ENCODE measurements at regions not wholly inside any gene's neighbourhood (a gene's known extent, or its start where the extent isn't known, plus 50 kb on each side); places are given as distances from the start of the nearest gene placed in this dataset.

DNA sequence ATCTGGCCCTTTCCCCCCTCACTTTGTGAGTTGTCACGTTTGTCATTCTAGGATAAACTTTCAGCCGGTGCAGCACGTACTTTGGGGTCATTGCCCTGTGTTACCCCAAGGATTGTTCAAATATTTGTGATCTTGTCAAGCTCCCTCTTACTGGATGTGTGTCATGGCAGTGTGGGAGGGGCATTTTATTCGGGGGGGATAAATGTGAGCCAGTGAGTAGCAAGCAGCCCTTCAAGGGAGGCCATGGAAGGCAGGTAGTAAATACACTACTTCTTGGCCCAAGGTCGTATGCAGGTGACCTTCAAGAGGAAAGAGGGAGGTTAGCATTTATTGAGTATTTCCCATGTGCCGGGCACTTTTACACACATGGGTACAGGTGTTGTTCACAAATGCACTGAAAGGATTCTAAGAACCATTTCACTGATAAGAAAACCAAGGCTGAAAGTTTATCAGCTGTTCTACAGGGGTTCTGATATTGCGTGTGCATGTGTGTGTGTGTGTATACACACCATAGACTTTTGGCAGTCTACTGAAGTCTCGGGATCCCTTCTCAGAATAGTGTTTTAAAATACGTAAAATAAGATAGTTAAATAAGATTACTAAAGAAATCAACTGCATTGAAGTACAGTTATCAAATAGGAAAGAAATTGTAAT is 410.3 kb upstream of the TBX3 start:
- TF ChIP-seq, protein P1, sequence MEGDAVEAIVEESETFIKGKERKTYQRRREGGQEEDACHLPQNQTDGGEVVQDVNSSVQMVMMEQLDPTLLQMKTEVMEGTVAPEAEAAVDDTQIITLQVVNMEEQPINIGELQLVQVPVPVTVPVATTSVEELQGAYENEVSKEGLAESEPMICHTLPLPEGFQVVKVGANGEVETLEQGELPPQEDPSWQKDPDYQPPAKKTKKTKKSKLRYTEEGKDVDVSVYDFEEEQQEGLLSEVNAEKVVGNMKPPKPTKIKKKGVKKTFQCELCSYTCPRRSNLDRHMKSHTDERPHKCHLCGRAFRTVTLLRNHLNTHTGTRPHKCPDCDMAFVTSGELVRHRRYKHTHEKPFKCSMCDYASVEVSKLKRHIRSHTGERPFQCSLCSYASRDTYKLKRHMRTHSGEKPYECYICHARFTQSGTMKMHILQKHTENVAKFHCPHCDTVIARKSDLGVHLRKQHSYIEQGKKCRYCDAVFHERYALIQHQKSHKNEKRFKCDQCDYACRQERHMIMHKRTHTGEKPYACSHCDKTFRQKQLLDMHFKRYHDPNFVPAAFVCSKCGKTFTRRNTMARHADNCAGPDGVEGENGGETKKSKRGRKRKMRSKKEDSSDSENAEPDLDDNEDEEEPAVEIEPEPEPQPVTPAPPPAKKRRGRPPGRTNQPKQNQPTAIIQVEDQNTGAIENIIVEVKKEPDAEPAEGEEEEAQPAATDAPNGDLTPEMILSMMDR (IDR thresholded peaks at IDR 0.05 in 2 of 3, conservative IDR thresholded peaks at IDR 0.05 in 1 of 3; ENCODE audit: borderline replicate concordance in 1 of 3, insufficient read depth in 1 of 3, low read depth in 2 of 3, low read length in 2 of 3): no peak
- TF ChIP-seq CEBPB (IDR thresholded peaks at IDR 0.05; ENCODE audit: low read depth): no peak
- TF ChIP-seq POLR2A (IDR thresholded peaks at IDR 0.05; ENCODE audit: borderline replicate concordance, extremely low read depth, insufficient read depth, insufficient read length): no peak
- no peak for TF ChIP-seq SIN3A (IDR thresholded peaks at IDR 0.05; ENCODE audit: low read depth)
- TF ChIP-seq, protein P2, sequence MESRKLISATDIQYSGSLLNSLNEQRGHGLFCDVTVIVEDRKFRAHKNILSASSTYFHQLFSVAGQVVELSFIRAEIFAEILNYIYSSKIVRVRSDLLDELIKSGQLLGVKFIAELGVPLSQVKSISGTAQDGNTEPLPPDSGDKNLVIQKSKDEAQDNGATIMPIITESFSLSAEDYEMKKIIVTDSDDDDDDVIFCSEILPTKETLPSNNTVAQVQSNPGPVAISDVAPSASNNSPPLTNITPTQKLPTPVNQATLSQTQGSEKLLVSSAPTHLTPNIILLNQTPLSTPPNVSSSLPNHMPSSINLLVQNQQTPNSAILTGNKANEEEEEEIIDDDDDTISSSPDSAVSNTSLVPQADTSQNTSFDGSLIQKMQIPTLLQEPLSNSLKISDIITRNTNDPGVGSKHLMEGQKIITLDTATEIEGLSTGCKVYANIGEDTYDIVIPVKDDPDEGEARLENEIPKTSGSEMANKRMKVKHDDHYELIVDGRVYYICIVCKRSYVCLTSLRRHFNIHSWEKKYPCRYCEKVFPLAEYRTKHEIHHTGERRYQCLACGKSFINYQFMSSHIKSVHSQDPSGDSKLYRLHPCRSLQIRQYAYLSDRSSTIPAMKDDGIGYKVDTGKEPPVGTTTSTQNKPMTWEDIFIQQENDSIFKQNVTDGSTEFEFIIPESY (IDR thresholded peaks at IDR 0.05; ENCODE audit: extremely low read depth, insufficient replicate concordance, low read length): no peak
- TF ChIP-seq, protein P3, sequence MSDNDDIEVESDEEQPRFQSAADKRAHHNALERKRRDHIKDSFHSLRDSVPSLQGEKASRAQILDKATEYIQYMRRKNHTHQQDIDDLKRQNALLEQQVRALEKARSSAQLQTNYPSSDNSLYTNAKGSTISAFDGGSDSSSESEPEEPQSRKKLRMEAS (IDR thresholded peaks at IDR 0.05): no peak
- no peak for TF ChIP-seq CBX3 (IDR thresholded peaks at IDR 0.05; ENCODE audit: low read depth)
- no peak for TF ChIP-seq ELF1 (IDR thresholded peaks at IDR 0.05; ENCODE audit: borderline replicate concordance, low read depth)
- no peak for TF ChIP-seq JUND (IDR thresholded peaks at IDR 0.05)
- TF ChIP-seq TCF7L2 (IDR thresholded peaks at IDR 0.05; ENCODE audit: borderline replicate concordance, extremely low read depth, insufficient read depth, insufficient read length): no peak
- TF ChIP-seq SP1 (IDR thresholded peaks at IDR 0.05; ENCODE audit: low read depth): no peak
- no peak for TF ChIP-seq POLR2AphosphoS5 (IDR thresholded peaks at IDR 0.05; ENCODE audit: low read depth, low read length)
- TF ChIP-seq ZNF274 (IDR thresholded peaks at IDR 0.05; ENCODE audit: low read depth, low read length): no peak
- no peak overlapping the region for H3K4me2 ChIP-seq (ENCODE audit: low read length)
- ATAC-seq (no peak), DNase-seq (ENCODE audit: low read depth, low spot score) (no peak)
- no peak overlapping the region for H3K9ac ChIP-seq (ENCODE audit: low read length)
- BruUV-seq (replicated peaks): no TSS peak
- intact Hi-C loops (cut with micrococcal nuclease): no loop called here
- CTCF ChIA-PET: no interaction called here
- 0 out of 2 replicates have a peak, but pooled peaks cover 5% of the 10 kb centered on the region for H3K27me3 ChIP-seq (ENCODE audit: insufficient read depth, low read length)
- H3K4me1 ChIP-seq (ENCODE audit: control insufficient read depth in 1 of 2, insufficient read depth in 2 of 2, low read length in 2 of 2): no peaks in the 10 kb centered on the region
- no peaks in the 10 kb centered on the region for H3K36me3 ChIP-seq (ENCODE audit: control insufficient read depth in 1 of 2, insufficient read depth in 2 of 2, low read length in 2 of 2)
- H3K27ac ChIP-seq (ENCODE audit: low read depth, low read length): no peak overlapping the region
- H3K9me3 ChIP-seq (ENCODE audit: control insufficient read depth in 1 of 2, insufficient read depth in 1 of 2, low read depth in 1 of 2, low read length in 2 of 2): no peaks in the 10 kb centered on the region
- POLR2A ChIA-PET: no interaction called here
- no peak overlapping the region for H2AFZ ChIP-seq (ENCODE audit: low read depth, low read length, poor library complexity, severe bottlenecking)
- no peaks in the 10 kb centered on the region for H3K79me2 ChIP-seq (ENCODE audit: insufficient read depth, low read length)
- no peak overlapping the region for H3K4me3 ChIP-seq (replicated peaks in 1 of 2; ENCODE audit: low read depth in 1 of 2, low read length in 2 of 2)
- H4K20me1 ChIP-seq (ENCODE audit: insufficient read depth): no peaks in the 10 kb centered on the region
- H3K9me2 ChIP-seq (ENCODE audit: insufficient read depth): no peaks in the 10 kb centered on the region
- RAD21 ChIA-PET (ENCODE audit: low non-redundant PET in 1 of 2, low total read pairs in 2 of 2, uncharacterized antibody in 2 of 2, unreplicated experiment in 2 of 2): no interaction called here

Measured in HCT116 (cell line).